ENCODE measurements at regions not wholly inside any gene's neighbourhood (a gene's known extent, or its start where the extent isn't known, plus 50 kb on each side); places are given as distances from the start of the nearest gene placed in this dataset.

- Histone ChIP-seq H3K4ac (ENCODE audit: low read depth, low read length) (no peak overlapping the region), H3K14ac (replicated peaks; ENCODE audit: low read depth, low read length) (no peak overlapping the region), H2BK20ac (ENCODE audit: low read depth, low read length) (no peak overlapping the region), H3K23ac (ENCODE audit: low read depth, low read length) (no peak overlapping the region), H3K4me1 (ENCODE audit: control insufficient read depth, insufficient read depth, low read length) (no peaks in the 10 kb centered on the region), H2BK15ac (ENCODE audit: low read depth, low read length) (no peak overlapping the region), H3K79me1 (ENCODE audit: low read depth in 1 of 2, low read length in 2 of 2) (no peaks in the 10 kb centered on the region), H3K18ac (ENCODE audit: low read depth, low read length) (no peak overlapping the region), H2AK5ac (ENCODE audit: low read depth, low read length) (no peak overlapping the region), H2BK120ac (ENCODE audit: low read depth, low read length) (no peak overlapping the region), H3K27ac (ENCODE audit: insufficient read depth, low read length) (no peak overlapping the region), H2AK9ac (replicated peaks; ENCODE audit: low read depth, low read length, poor library complexity) (no peak overlapping the region), H2AFZ (replicated peaks; ENCODE audit: low read length, poor library complexity) (no peak overlapping the region), H3K27me3 (ENCODE audit: control insufficient read depth, insufficient read depth, low read length) (no peaks in the 10 kb centered on the region), H3K36me3 (ENCODE audit: control insufficient read depth, insufficient read depth, low read length) (no peaks in the 10 kb centered on the region), H3K4me3 (ENCODE audit: insufficient read depth, low read depth, low read length) (no peak overlapping the region), H4K91ac (ENCODE audit: insufficient read depth, low read depth, low read length) (no peak overlapping the region), H3K9me3 (ENCODE audit: control insufficient read depth, insufficient read depth, low read length) (peaks cover 7% of the 10 kb centered on the region), H3K56ac (ENCODE audit: extremely low read depth, insufficient read depth, low read length) (no peak overlapping the region), H3K4me2 (ENCODE audit: low read depth, low read length) (no peak overlapping the region), H4K5ac (ENCODE audit: low read depth, low read length) (no peak overlapping the region), H3K9me1 (ENCODE audit: insufficient read depth, low read length) (no peaks in the 10 kb centered on the region), H2BK5ac (ENCODE audit: low read depth, low read length, poor library complexity, severe bottlenecking) (no peak overlapping the region), H4K20me1 (ENCODE audit: insufficient read depth, low read length) (no peaks in the 10 kb centered on the region), H4K8ac (ENCODE audit: low read depth in 2 of 2, low read length in 2 of 2) (no peak overlapping the region), H3K9ac (ENCODE audit: low read depth, low read length) (no peak overlapping the region)
- ChIA-PET CTCF (interaction anchor here (0.6 kb wide), 1 partner anchor 32 kb away, joined by 4 read pairs; no protein-coding TSS in a partner anchor), POLR2A (ENCODE audit: unreplicated experiment) (no interaction called here)
- 83% methylated on average over 2 of the region's 6 CpGs; no CpG with 5 or more reads in 1 of the 2 experiments for WGBS, 2 experiments (ENCODE audit: extremely low coverage in 2 of 2, insufficient read length in 1 of 2)
- BruUV-seq (replicated peaks): no TSS peak
- dilution Hi-C loops (cut with HindIII; ENCODE audit: low sequenced_read_pairs, unreplicated experiment) (no loop called here), in situ Hi-C loops (cut with MboI; ENCODE audit: low sequenced_read_pairs) (no loop called here), intact Hi-C loops (cut with micrococcal nuclease) (no loop called here)
- TF ChIP-seq CTCF (conservative IDR thresholded peaks at IDR 0.05; ENCODE audit: low read depth, low read length): no peak
- TF ChIP-seq FOS (IDR thresholded peaks at IDR 0.05; ENCODE audit: low read depth, low read length): no peak
- TF ChIP-seq MAFK (IDR thresholded peaks at IDR 0.05; ENCODE audit: low read depth, low read length): no peak
- TF ChIP-seq MXI1 (IDR thresholded peaks at IDR 0.05; ENCODE audit: borderline replicate concordance, low read depth, low read length): no peak
- TF ChIP-seq RAD21 (IDR thresholded peaks at IDR 0.05; ENCODE audit: low read length): no peak
- no peak for TF ChIP-seq MAZ (IDR thresholded peaks at IDR 0.05; ENCODE audit: borderline replicate concordance, low read depth, low read length)
- no peak for TF ChIP-seq CHD1 (IDR thresholded peaks at IDR 0.05; ENCODE audit: low read depth, low read length)
- TF ChIP-seq NFE2L2 (IDR thresholded peaks at IDR 0.05; ENCODE audit: low read depth, low read length): no peak
- no peak for TF ChIP-seq USF2 (IDR thresholded peaks at IDR 0.05; ENCODE audit: low read depth, low read length)
- TF ChIP-seq BHLHE40 (IDR thresholded peaks at IDR 0.05; ENCODE audit: low read depth, low read length): no peak
- no peak for TF ChIP-seq POLR2A (IDR thresholded peaks at IDR 0.05; ENCODE audit: low read depth, low read length)
- TF ChIP-seq CEBPB (IDR thresholded peaks at IDR 0.05; ENCODE audit: low read depth, low read length): no peak
- no peak for ATAC-seq (ENCODE audit: low read depth)
- DNase-seq: no peak
Observed at GRCh38 chr10:124315591-124316270, 103.0 kb downstream of the OAT start.
